H1 (cell line): ENCODE measurements at regions not wholly inside any gene's neighbourhood (a gene's known extent, or its start where the extent isn't known, plus 50 kb on each side); places are given as distances from the start of the nearest gene placed in this dataset.
A peak's percentile ranks its signal among the peaks of the same experiment; 100 is the strongest.

Experiments used
- CTCF ChIA-PET: fragments of 300-600 bp; sonication (Branson Sonifier 250); formaldehyde crosslinking; loops from one replicate; lab custom pipeline; 2021; ENCODE audit not compliant: partially characterized antibody; lab: Charles Lee
- POLR2A ChIA-PET: fragments of 300-600 bp; sonication (Branson Sonifier 250); formaldehyde crosslinking; loops from one replicate; lab custom pipeline; 2021; ENCODE audit warnings: inconsistent platforms; ENCODE audit not compliant: partially characterized antibody; lab: Charles Lee
- DNase-seq, 2 experiments: peaks; one replicate each; pipeline versions ENCODE4 v3.0.0 to v3.0.0-alpha.2; 2010 to 2022; ENCODE audit warnings: low spot score in 2 of 2, low read depth in 1 of 2, mixed read lengths in 1 of 2
- FAIRE-seq: peaks from 2 replicates; lab custom pipeline; 2011; peaks lifted over from hg19 to GRCh38; lab: Jason Lieb, UNC
- H2AFZ ChIP-seq: 2 replicates; pipeline ENCODE4 v1.8.1; 2012; ENCODE audit warnings: low read length, inconsistent platforms
- H2AK5ac ChIP-seq: 2 replicates; pipeline ENCODE4 v1.6.1; 2013; ENCODE audit warnings: low read depth, low read length
- H2BK120ac ChIP-seq: replicated peaks from 2 replicates; pipeline ENCODE3; 2013; ENCODE audit warnings: low read depth, low read length, inconsistent platforms
- H2BK12ac ChIP-seq: 2 replicates; pipeline ENCODE4 v1.6.1; 2013; ENCODE audit warnings: low read depth, low read length
- H2BK15ac ChIP-seq: 2 replicates; pipeline ENCODE4 v1.6.1; 2013; ENCODE audit warnings: low read length
- H2BK20ac ChIP-seq: 2 replicates; pipeline ENCODE4 v1.6.1; 2013; ENCODE audit warnings: low read length
- H2BK5ac ChIP-seq: 2 replicates; pipeline ENCODE4 v1.6.1; 2013; ENCODE audit warnings: low read depth, low read length
- H3K14ac ChIP-seq: 2 replicates; pipeline ENCODE4 v1.6.1; 2013; ENCODE audit warnings: inconsistent platforms; ENCODE audit not compliant: insufficient read length
- H3K18ac ChIP-seq: 2 replicates; pipeline ENCODE4 v1.6.1; 2013; ENCODE audit warnings: low read length; ENCODE audit errors: extremely low read depth
- H3K23ac ChIP-seq: 2 replicates; pipeline ENCODE4 v1.6.1; 2013; ENCODE audit warnings: inconsistent platforms; ENCODE audit not compliant: insufficient read length
- H3K23me2 ChIP-seq: 2 replicates; pipeline ENCODE4 v1.6.1; 2013; ENCODE audit warnings: low read depth, low read length
- H3K27ac ChIP-seq: 2 replicates; pipeline ENCODE4 v1.6.1; 2011; ENCODE audit warnings: low read depth, low read length, inconsistent platforms
- H3K27me3 ChIP-seq, 4 experiments: replicated peaks in 1 of 4; 1 replicate in 1 of 4; 2 replicates in 3 of 4; pipeline versions ENCODE4 v1.6.1 to v1.8.1; 2011 to 2013; ENCODE audit warnings: low read length in 3 of 4, mild to moderate bottlenecking in 3 of 4, inconsistent platforms in 2 of 4, mixed read lengths in 2 of 4, moderate library complexity in 1 of 4; ENCODE audit not compliant: control insufficient read depth in 3 of 4, insufficient read depth in 3 of 4; ENCODE audit errors: extremely low read depth in 1 of 4
- H3K36me3 ChIP-seq, 4 experiments: 2 replicates each; pipeline versions ENCODE4 v1.6.1 to v1.8.1; 2011 to 2013; ENCODE audit warnings: mild to moderate bottlenecking in 4 of 4, low read length in 3 of 4, moderate library complexity in 2 of 4, control low read depth in 1 of 4, inconsistent platforms in 1 of 4; ENCODE audit not compliant: insufficient read depth in 4 of 4, control insufficient read depth in 2 of 4
- H3K4ac ChIP-seq: replicated peaks from 2 replicates; pipeline ENCODE3; 2013; ENCODE audit warnings: low read length, low read depth, mixed read lengths, inconsistent platforms; ENCODE audit not compliant: insufficient read length
- H3K4me1 ChIP-seq, 4 experiments: replicated peaks in 1 of 4; 1 replicate in 1 of 4; 2 replicates in 3 of 4; pipeline versions ENCODE4 v1.6.1 to v1.8.1; 2011 to 2013; ENCODE audit warnings: low read length in 3 of 4, inconsistent platforms in 2 of 4, mixed read lengths in 1 of 4; ENCODE audit not compliant: insufficient read depth in 4 of 4, control insufficient read depth in 3 of 4
- H3K4me2 ChIP-seq, 2 experiments: 2 replicates each; pipeline versions ENCODE4 v1.6.1 to v1.8.1; 2011 to 2013; ENCODE audit warnings: low read depth in 2 of 2, low read length in 2 of 2, control low read depth in 1 of 2, inconsistent platforms in 1 of 2, mild to moderate bottlenecking in 1 of 2; ENCODE audit not compliant: insufficient read depth in 1 of 2
- H3K4me3 ChIP-seq, 4 experiments: fragments of 200-600, 300-600 bp in 1 of 4; sonication (generic), shearing (Covaris generic), sonication (Bioruptor Twin) in 1 of 4; 2 replicates each; pipeline versions ENCODE4 v1.5.1 to v1.8.1; 2011 to 2016; ENCODE audit warnings: low read length in 4 of 4, low read depth in 3 of 4, control low read depth in 2 of 4, inconsistent platforms in 2 of 4, mild to moderate bottlenecking in 2 of 4, mixed read lengths in 1 of 4, moderate library complexity in 1 of 4; ENCODE audit not compliant: insufficient read depth in 2 of 4; ENCODE audit errors: extremely low read depth in 1 of 4
- H3K56ac ChIP-seq: replicated peaks from 2 replicates; pipeline ENCODE3; 2013; ENCODE audit warnings: low read depth, mild to moderate bottlenecking, mixed read lengths, low read length, inconsistent platforms; ENCODE audit not compliant: insufficient read length
- H3K79me1 ChIP-seq: 2 replicates; pipeline ENCODE4 v1.6.1; 2013; ENCODE audit warnings: low read depth, low read length, control low read depth
- H3K79me2 ChIP-seq, 2 experiments: 2 replicates each; pipeline versions ENCODE4 v1.6.1 to v1.8.1; 2012 to 2013; ENCODE audit warnings: low read length in 2 of 2, mild to moderate bottlenecking in 2 of 2, inconsistent platforms in 1 of 2; ENCODE audit not compliant: insufficient read depth in 2 of 2, control insufficient read depth in 1 of 2
- H3K9ac ChIP-seq, 4 experiments: replicated peaks in 1 of 4; 1 replicate in 1 of 4; 2 replicates in 3 of 4; pipeline versions ENCODE4 v1.6.1 to v1.8.1; 2011 to 2013; ENCODE audit warnings: low read depth in 3 of 4, low read length in 3 of 4, control low read depth in 2 of 4, mild to moderate bottlenecking in 2 of 4, moderate library complexity in 2 of 4, inconsistent platforms in 1 of 4; ENCODE audit errors: extremely low read depth in 1 of 4
- H3K9me3 ChIP-seq, 2 experiments: 2 replicates each; pipeline versions ENCODE4 v1.6.1 to v1.8.1; 2012 to 2013; ENCODE audit warnings: mild to moderate bottlenecking in 2 of 2, moderate library complexity in 2 of 2, control low read depth in 1 of 2, inconsistent platforms in 1 of 2, low read depth in 1 of 2, low read length in 1 of 2, mixed read lengths in 1 of 2; ENCODE audit not compliant: insufficient read depth in 2 of 2
- H4K20me1 ChIP-seq, 2 experiments: replicated peaks in 1 of 2; 2 replicates each; pipeline versions ENCODE3 to v1.8.1; 2011 to 2013; ENCODE audit warnings: inconsistent platforms in 2 of 2, low read length in 2 of 2, mild to moderate bottlenecking in 1 of 2; ENCODE audit not compliant: insufficient read depth in 2 of 2, control insufficient read depth in 1 of 2
- H4K5ac ChIP-seq: 2 replicates; pipeline ENCODE4 v1.6.1; 2013; ENCODE audit warnings: low read length, low read depth, mixed read lengths, inconsistent platforms; ENCODE audit not compliant: insufficient read length
- H4K8ac ChIP-seq: 2 replicates; pipeline ENCODE4 v1.8.0; 2013; ENCODE audit warnings: mild to moderate bottlenecking, moderate library complexity, low read length, inconsistent platforms; ENCODE audit not compliant: insufficient read depth; ENCODE audit errors: extremely low read depth
- H4K91ac ChIP-seq: replicated peaks from 2 replicates; pipeline ENCODE3; 2013; ENCODE audit warnings: low read length, mixed read lengths, inconsistent platforms; ENCODE audit not compliant: insufficient read length
- BACH1 ChIP-seq: IDR thresholded peaks from 2 replicates; pipeline ENCODE4 v1.6.1; 2012; ENCODE audit warnings: low read length, improper control_type of control experiment
- NRF1 ChIP-seq: IDR thresholded peaks from 2 replicates; pipeline ENCODE4 v1.6.1; 2011; ENCODE audit warnings: mild to moderate bottlenecking, low read depth, low read length, improper control_type of control experiment
- PHF8 ChIP-seq: fragments of 200-600 bp; sonication (generic); conservative IDR thresholded peaks from 2 replicates; pipeline ENCODE4 v1.7.1; 2012; ENCODE audit warnings: low read depth, mild to moderate bottlenecking, inconsistent platforms, low read length, moderate library complexity
- POU5F1 ChIP-seq: IDR thresholded peaks from 2 replicates; pipeline ENCODE4 v1.6.1; 2011; ENCODE audit warnings: low read depth, mild to moderate bottlenecking, low read length, moderate library complexity
- WGBS, 2 experiments: shearing (Covaris generic) in 1 of 2; methylation state at CpG; one replicate each; pipeline versions ENCODE4 v1.1.6 to v1.1.7; 2013 to 2015; ENCODE audit warnings: low lambda C conversion rate in 2 of 2, mixed read lengths in 2 of 2, inconsistent platforms in 1 of 2, low coverage in 1 of 2, missing lambda C conversion rate in 1 of 2; ENCODE audit not compliant: insufficient replicate concordance in 2 of 2, insufficient coverage in 1 of 2, insufficient read length in 1 of 2; ENCODE audit errors: extremely low coverage in 1 of 2, missing lambda C conversion rate in 1 of 2; 5-methylcytosine and 5-hydroxymethylcytosine counted together

GRCh38 chr18:25704494-25704893, 352.5 kb upstream of the ZNF521 start:
- Histone ChIP-seq H4K20me1 (no peaks in the 10 kb centered on the region), H3K9me3 (no peaks in the 10 kb centered on the region), H3K9ac (no peak overlapping the region), H3K27ac (no peak overlapping the region), H3K18ac (no peak overlapping the region), H3K4me2 (no peak overlapping the region), H2BK12ac (no peak overlapping the region), H4K91ac (no peak overlapping the region), H2AK5ac (no peak overlapping the region), H3K4ac (no peak overlapping the region), H3K4me1 (no peaks in the 10 kb centered on the region), H3K4me3 (no peak overlapping the region), H4K5ac (no peak overlapping the region), H2BK120ac (no peak overlapping the region), H3K14ac (no peak overlapping the region), H2AFZ (peak overlapping the region; percentile 84; the same call in 1 of the 2 replicates), H3K27me3 (no peaks in the 10 kb centered on the region), H2BK5ac (no peak overlapping the region), H3K79me2 (no peaks in the 10 kb centered on the region), H4K8ac (no peak overlapping the region), H2BK15ac (no peak overlapping the region), H3K36me3 (no peaks in the 10 kb centered on the region), H2BK20ac (no peak overlapping the region; the same call in 1 of the 2 replicates), H3K56ac (no peak overlapping the region), H3K23me2 (peaks cover 2% of the 10 kb centered on the region; the same call in 1 of the 2 replicates), H3K79me1 (no peaks in the 10 kb centered on the region), H3K23ac (no peak overlapping the region)
- CTCF ChIA-PET: interaction anchor here (0.5 to 1.6 kb wide), 4 partner anchors 20 to 113 kb away, joined by 3 to 5 read pairs (median 3); no protein-coding TSS in a partner anchor
- DNase-seq: no peak
- POLR2A ChIA-PET: interaction anchor here (1.0 kb wide), 1 partner anchor 25 kb away, joined by 3 read pairs; no protein-coding TSS in a partner anchor
- FAIRE-seq: no peak
- WGBS, 2 experiments: 93% methylated on average over 10 of the region's 10 CpGs; no CpG with 5 or more reads in 1 of the 2 experiments
- TF ChIP-seq BACH1: no peak
- TF ChIP-seq NRF1: no peak
- no peak for TF ChIP-seq PHF8
- no peak for TF ChIP-seq POU5F1
